Stomach (tissue), 4 donors: ENCODE measurements at regions not wholly inside any gene's neighbourhood (a gene's known extent, or its start where the extent isn't known, plus 50 kb on each side); places are given as distances from the start of the nearest gene placed in this dataset.

ENCODE experiments used
- EP300 ChIP-seq: sonication (generic); formaldehyde crosslinking; IDR thresholded peaks from one replicate; pipeline ENCODE4 v1.6.1; 2017; ENCODE audit warnings: antibody characterized with exemption
- POLR2A ChIP-seq, 4 donors: fragments of 450-650 bp; IDR thresholded peaks; one replicate each; pipeline ENCODE4 v1.6.1; 2016; ENCODE audit warnings: antibody characterized with exemption in 4 of 4, control low read depth in 2 of 4, mild to moderate bottlenecking in 1 of 4, moderate library complexity in 1 of 4
- POLR2AphosphoS5 ChIP-seq, 3 donors: sonication (generic); formaldehyde crosslinking; IDR thresholded peaks; one replicate each; pipeline ENCODE4 v1.6.1; 2016; ENCODE audit warnings: antibody characterized with exemption in 3 of 3
- TF ChIP-seq, protein P1 (sequence below), 7 experiments: fragments of 450-650 bp in 4 of 7; fragments of 200-600 bp in 3 of 7; sonication (generic) in 3 of 7; IDR thresholded peaks; one replicate each; pipeline ENCODE4 v1.5.1; 2016 to 2019; ENCODE audit warnings: antibody characterized with exemption in 7 of 7, control low read depth in 2 of 7, mild to moderate bottlenecking in 1 of 7

GRCh38 chr4:26238778-26239679, 81.8 kb upstream of the RBPJ start:
- TF ChIP-seq, protein P1, sequence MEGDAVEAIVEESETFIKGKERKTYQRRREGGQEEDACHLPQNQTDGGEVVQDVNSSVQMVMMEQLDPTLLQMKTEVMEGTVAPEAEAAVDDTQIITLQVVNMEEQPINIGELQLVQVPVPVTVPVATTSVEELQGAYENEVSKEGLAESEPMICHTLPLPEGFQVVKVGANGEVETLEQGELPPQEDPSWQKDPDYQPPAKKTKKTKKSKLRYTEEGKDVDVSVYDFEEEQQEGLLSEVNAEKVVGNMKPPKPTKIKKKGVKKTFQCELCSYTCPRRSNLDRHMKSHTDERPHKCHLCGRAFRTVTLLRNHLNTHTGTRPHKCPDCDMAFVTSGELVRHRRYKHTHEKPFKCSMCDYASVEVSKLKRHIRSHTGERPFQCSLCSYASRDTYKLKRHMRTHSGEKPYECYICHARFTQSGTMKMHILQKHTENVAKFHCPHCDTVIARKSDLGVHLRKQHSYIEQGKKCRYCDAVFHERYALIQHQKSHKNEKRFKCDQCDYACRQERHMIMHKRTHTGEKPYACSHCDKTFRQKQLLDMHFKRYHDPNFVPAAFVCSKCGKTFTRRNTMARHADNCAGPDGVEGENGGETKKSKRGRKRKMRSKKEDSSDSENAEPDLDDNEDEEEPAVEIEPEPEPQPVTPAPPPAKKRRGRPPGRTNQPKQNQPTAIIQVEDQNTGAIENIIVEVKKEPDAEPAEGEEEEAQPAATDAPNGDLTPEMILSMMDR (IDR thresholded peaks at IDR 0.05): no peak
- TF ChIP-seq POLR2AphosphoS5 (IDR thresholded peaks at IDR 0.05) (no peak), EP300 (no peak), POLR2A (IDR thresholded peaks at IDR 0.05) (no peak)
